GOT3 (cell line): ENCODE measurements at regions not wholly inside any gene's neighbourhood (a gene's known extent, or its start where the extent isn't known, plus 50 kb on each side); places are given as distances from the start of the nearest gene placed in this dataset.

Source experiments
- DNase-seq: peaks from one replicate; lab custom pipeline; 2025; ENCODE audit warnings: mixed read lengths; lab: John Stamatoyannopoulos, UW

GRCh38 chr20:62545271-62545670 is 69.5 kb upstream of the GATA5 start:
- no peak for DNase-seq

GRCh38 chr20:62545901-62546525 is 70.2 kb upstream of the GATA5 start:
- DNase-seq: no peak

GRCh38 chr20:62546606-62547005 is 70.8 kb upstream of the GATA5 start:
- DNase-seq: no peak

GRCh38 chr20:62547364-62547763 is 71.6 kb upstream of the GATA5 start:
- DNase-seq: no peak

- DNase-seq: no peak
Observed at GRCh38 chr20:62548471-62548870, 72.7 kb upstream of the GATA5 start.

GRCh38 chr20:62549029-62549428 is 73.2 kb upstream of the GATA5 start:
- DNase-seq: no peak

GRCh38 chr20:62549499-62550086 is 73.8 kb upstream of the GATA5 start:
- no peak for DNase-seq

- no peak for DNase-seq
Observed at GRCh38 chr20:62550087-62550632, 74.4 kb upstream of the GATA5 start.

GRCh38 chr20:62551407-62552323 is 75.9 kb upstream of the GATA5 start:
- DNase-seq: no peak

- DNase-seq: no peak
Observed at GRCh38 chr20:62552613-62553012, 76.8 kb upstream of the GATA5 start.

- DNase-seq: no peak
Observed at GRCh38 chr20:62553136-62553837, 77.5 kb upstream of the GATA5 start.

- DNase-seq: no peak
Observed at GRCh38 chr20:62553838-62554161, 78.0 kb upstream of the GATA5 start.

GRCh38 chr20:62554214-62554897 is 78.6 kb upstream of the GATA5 start:
- no peak for DNase-seq

GRCh38 chr20:62554898-62555641 is 79.3 kb upstream of the GATA5 start:
- no peak for DNase-seq

GRCh38 chr20:62555642-62556420 is 80.0 kb upstream of the GATA5 start:
- no peak for DNase-seq

- no peak for DNase-seq
Observed at GRCh38 chr20:62557462-62557861, 81.7 kb upstream of the GATA5 start.

- DNase-seq: no peak
Observed at GRCh38 chr20:62557999-62558408, 82.2 kb upstream of the GATA5 start.

- no peak for DNase-seq
Observed at GRCh38 chr20:62558779-62559178, 83.0 kb upstream of the GATA5 start.

- no peak for DNase-seq
Observed at GRCh38 chr20:62560162-62560561, 82.1 kb upstream of the SLCO4A1 start.

- no peak for DNase-seq
Observed at GRCh38 chr20:62561182-62561581, 81.1 kb upstream of the SLCO4A1 start.
